HUES6 (cell line): ENCODE measurements at regions not wholly inside any gene's neighbourhood (a gene's known extent, or its start where the extent isn't known, plus 50 kb on each side); places are given as distances from the start of the nearest gene placed in this dataset.

Experiments
- H3K27ac ChIP-seq: 2 replicates; pipeline ENCODE4 v1.7.0; 2013; ENCODE audit warnings: low read depth, mild to moderate bottlenecking, low read length, inconsistent platforms
- H3K27me3 ChIP-seq: 2 replicates; pipeline ENCODE4 v1.6.1; 2013; ENCODE audit warnings: low read length; ENCODE audit not compliant: control insufficient read depth, insufficient read depth
- H3K36me3 ChIP-seq: 2 replicates; pipeline ENCODE4 v1.6.1; 2013; ENCODE audit warnings: low read length; ENCODE audit not compliant: control insufficient read depth, insufficient read depth
- H3K4me1 ChIP-seq: 2 replicates; pipeline ENCODE4 v1.6.1; 2013; ENCODE audit warnings: low read length; ENCODE audit not compliant: control insufficient read depth, insufficient read depth
- H3K4me3 ChIP-seq: 2 replicates; pipeline ENCODE4 v1.5.1; 2013; ENCODE audit warnings: low read depth, low read length
- H3K9ac ChIP-seq: one replicate; pipeline ENCODE4 v1.6.1; 2013; ENCODE audit warnings: mild to moderate bottlenecking, low read length
- H3K9me3 ChIP-seq: 2 replicates; pipeline ENCODE4 v1.6.1; 2013; ENCODE audit warnings: low read depth, low read length; ENCODE audit not compliant: control insufficient read depth, insufficient read depth

DNA sequence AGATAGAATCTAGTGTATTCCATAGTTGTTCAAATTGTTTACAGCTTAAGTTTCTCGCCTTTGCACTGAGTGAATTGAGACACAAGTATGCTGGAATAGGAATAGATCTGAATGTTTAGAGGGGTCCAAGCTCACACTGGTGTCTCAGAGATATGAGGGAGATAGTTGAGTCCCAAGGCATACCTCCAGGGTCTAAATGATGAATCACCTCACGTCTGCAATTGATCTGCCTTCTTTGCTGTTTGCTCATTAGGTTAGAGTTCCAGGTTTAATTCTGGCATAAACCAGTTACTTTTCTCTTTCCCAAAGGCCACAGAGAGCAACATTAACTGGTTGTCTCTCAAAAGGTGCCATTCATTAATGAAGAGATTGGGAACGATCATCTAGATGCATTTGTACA, 106.3 kb upstream of the MME start:
- Histone ChIP-seq H3K27me3 (no peaks in the 10 kb centered on the region), H3K27ac (no peak overlapping the region), H3K9ac (no peak overlapping the region), H3K4me3 (no peak overlapping the region), H3K4me1 (no peaks in the 10 kb centered on the region), H3K36me3 (no peaks in the 10 kb centered on the region), H3K9me3 (no peaks in the 10 kb centered on the region)

DNA sequence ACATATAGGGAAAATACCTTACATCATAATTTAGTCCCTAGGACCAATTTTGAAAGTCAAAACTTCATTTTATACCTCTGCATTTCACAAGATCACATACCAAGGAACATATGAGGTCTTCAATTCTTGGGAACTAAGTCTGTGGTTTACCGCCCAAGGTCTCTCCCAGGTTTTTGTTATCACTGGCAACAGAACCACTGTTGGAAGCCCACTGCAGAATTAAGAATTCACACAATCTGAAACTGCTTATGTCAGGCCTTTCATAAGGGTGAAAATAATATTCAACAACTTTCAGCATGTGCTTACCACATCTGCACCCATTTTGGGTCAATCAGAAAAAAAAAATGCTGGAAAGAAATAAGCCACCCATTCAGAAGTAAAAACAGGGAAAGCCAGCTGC, 107.2 kb upstream of the MME start:
- Histone ChIP-seq H3K27ac (no peak overlapping the region), H3K4me1 (no peaks in the 10 kb centered on the region)

GRCh38 chr3:154971771-154972326, 108.3 kb upstream of the MME start:
- H3K27me3 ChIP-seq = no peaks in the 10 kb centered on the region
- no peak overlapping the region for H3K4me3 ChIP-seq
- no peak overlapping the region for H3K9ac ChIP-seq
- no peaks in the 10 kb centered on the region for H3K4me1 ChIP-seq
- no peaks in the 10 kb centered on the region for H3K9me3 ChIP-seq
- H3K27ac ChIP-seq = no peak overlapping the region
- no peaks in the 10 kb centered on the region for H3K36me3 ChIP-seq

More for the DNA sequence above, 107.2 kb upstream of the MME start:
- H3K4me3 ChIP-seq = no peak overlapping the region
- H3K36me3 ChIP-seq = no peaks in the 10 kb centered on the region
- H3K9ac ChIP-seq = no peak overlapping the region
- no peaks in the 10 kb centered on the region for H3K27me3 ChIP-seq
- no peaks in the 10 kb centered on the region for H3K9me3 ChIP-seq

DNA sequence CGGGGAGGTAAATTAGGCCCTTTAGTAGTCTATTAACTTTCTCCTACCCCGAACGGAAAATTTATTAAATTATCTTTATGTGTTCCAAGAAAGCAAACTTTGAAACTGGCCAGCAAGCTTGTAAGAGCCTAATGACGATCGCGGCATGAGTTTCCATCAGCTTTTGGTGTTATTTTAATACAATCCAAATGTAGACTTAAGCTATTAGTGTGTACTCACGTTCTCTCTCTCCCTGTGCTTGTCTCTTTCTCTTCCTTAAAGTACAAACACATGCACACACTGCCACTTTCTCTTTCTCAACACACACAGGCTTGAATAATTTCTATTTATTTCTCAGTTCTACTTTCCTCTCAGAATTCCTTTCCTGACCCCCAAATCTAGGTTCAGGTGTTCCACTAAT, 108.8 kb upstream of the MME start:
- Histone ChIP-seq H3K9me3 (no peaks in the 10 kb centered on the region), H3K27me3 (no peaks in the 10 kb centered on the region), H3K4me3 (no peak overlapping the region), H3K9ac (no peak overlapping the region), H3K4me1 (no peaks in the 10 kb centered on the region), H3K36me3 (no peaks in the 10 kb centered on the region), H3K27ac (no peak overlapping the region)

DNA sequence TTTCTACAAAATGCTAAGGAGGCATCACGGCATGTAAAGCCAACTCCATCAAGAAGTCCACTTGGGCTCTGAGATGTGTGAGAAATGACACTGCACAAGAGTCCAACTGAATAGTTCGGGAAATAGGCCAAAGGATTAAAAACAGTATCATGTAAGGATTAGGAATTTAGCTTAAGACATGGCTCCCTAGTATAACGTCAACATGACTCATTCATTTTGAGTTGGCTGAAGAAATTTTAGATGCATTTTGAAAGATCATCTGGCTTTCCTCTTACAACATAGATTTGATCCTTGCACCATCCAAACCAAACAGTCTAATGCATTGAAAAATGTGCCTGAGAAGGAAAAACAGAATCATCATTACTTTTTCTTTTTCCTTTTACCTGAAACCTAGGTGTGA, 109.3 kb upstream of the MME start:
- H3K36me3 ChIP-seq = no peaks in the 10 kb centered on the region
- no peak overlapping the region for H3K4me3 ChIP-seq
- H3K9me3 ChIP-seq = no peaks in the 10 kb centered on the region
- no peak overlapping the region for H3K27ac ChIP-seq
- H3K4me1 ChIP-seq = no peaks in the 10 kb centered on the region
- no peaks in the 10 kb centered on the region for H3K27me3 ChIP-seq
- no peak overlapping the region for H3K9ac ChIP-seq

DNA sequence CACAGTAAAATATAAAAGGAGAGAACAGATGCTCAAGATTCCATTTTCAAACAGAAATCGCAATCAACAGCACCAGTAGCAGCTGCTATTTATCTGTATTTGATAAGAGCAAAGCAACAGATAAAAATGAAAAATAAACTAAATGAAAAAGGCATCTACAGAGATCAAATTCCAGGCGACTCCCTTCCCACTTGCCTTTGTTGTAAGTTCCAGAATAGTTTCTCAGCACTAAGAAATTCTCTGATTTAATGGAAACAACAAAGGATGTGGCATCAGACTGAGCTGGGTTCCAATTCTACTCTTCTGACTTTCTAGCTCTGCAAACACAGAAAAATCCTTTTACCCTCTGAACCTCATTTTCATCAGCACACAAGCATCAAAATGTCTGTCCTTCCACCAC, 110.8 kb upstream of the MME start:
- H3K4me3 ChIP-seq = no peak overlapping the region
- H3K36me3 ChIP-seq = no peaks in the 10 kb centered on the region
- H3K27me3 ChIP-seq = no peaks in the 10 kb centered on the region
- H3K4me1 ChIP-seq = no peaks in the 10 kb centered on the region
- no peak overlapping the region for H3K27ac ChIP-seq
- no peak overlapping the region for H3K9ac ChIP-seq
- no peaks in the 10 kb centered on the region for H3K9me3 ChIP-seq

DNA sequence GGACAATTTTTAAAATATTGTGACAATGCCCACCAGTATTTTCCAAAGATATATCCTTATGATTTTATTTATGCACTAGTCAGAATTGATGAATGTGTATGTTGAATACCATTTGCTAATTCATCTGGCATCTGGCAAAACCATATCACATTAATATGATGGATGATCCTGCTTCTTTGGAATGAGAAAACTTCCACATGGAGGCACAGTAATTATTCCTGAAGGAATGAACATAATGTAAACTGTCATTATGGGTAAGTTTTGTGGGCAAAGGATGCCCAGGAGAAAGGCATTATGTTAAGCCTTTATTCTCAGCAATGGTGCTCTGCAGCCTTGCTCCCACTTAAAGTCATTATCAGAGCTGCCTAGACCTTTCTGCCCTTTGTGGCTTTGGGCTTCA, 113.0 kb upstream of the MME start:
- Histone ChIP-seq H3K27ac (no peak overlapping the region), H3K4me1 (no peaks in the 10 kb centered on the region), H3K36me3 (no peaks in the 10 kb centered on the region), H3K27me3 (no peaks in the 10 kb centered on the region), H3K9me3 (no peaks in the 10 kb centered on the region), H3K9ac (no peak overlapping the region), H3K4me3 (no peak overlapping the region)

GRCh38 chr3:154956815-154957214, 123.3 kb upstream of the MME start:
- Histone ChIP-seq H3K4me1 (no peaks in the 10 kb centered on the region), H3K9me3 (peaks cover 9% of the 10 kb centered on the region), H3K9ac (no peak overlapping the region), H3K36me3 (no peaks in the 10 kb centered on the region), H3K27ac (no peak overlapping the region), H3K27me3 (no peaks in the 10 kb centered on the region), H3K4me3 (no peak overlapping the region)

DNA sequence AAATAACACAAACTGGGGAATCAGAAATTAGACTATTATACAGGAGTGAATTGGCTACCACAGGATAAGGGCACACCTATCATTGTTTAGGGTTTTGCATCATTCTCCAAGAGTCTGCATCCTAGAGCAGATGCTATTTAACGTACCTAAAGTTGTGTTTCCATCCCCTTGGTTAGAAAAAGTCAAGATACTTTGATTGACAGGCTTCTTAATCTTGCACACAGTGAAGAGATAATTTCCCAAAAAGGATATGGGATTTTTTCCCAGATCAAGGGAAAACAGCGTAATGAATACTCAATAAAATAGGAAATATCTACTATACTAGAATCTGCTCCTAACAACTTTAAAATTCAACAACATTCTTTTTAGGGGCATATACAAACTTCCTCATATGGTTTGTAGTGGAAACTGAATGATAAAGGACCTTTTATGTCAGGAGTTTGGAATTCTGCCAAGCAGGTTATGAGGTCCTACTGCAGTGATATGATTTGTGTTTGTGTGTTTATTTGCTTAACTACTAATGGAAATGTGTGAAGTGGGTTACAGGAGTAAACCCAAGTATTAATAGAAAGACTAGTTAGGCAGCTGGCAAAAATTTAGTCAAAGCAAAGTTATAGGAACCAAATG, 124.1 kb upstream of the MME start:
- Histone ChIP-seq H3K9ac (no peak overlapping the region), H3K4me3 (no peak overlapping the region), H3K27me3 (no peaks in the 10 kb centered on the region), H3K27ac (no peak overlapping the region), H3K9me3 (peaks cover 9% of the 10 kb centered on the region), H3K36me3 (no peaks in the 10 kb centered on the region), H3K4me1 (no peaks in the 10 kb centered on the region)

DNA sequence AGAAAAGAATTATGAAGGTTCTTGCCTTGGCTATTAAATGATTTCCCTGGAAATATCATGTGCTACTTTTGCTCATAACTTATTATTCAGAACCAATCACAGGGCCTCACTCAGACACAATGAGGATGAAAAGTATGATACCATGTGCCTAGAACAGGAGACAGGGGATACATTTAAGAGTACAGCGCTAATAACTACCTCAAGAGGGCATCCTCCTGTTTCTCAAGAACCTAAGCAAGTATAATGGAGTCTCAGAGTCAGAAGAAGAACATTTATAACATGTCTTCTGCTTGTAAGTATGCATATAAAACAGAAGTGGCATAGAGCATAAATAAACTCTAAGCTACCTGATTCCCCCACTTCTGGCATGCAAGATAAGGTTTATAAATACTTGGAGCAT, 125.4 kb upstream of the MME start:
- no peak overlapping the region for H3K9ac ChIP-seq
- H3K4me3 ChIP-seq = no peak overlapping the region
- no peak overlapping the region for H3K27ac ChIP-seq
- peaks cover 9% of the 10 kb centered on the region for H3K9me3 ChIP-seq
- no peaks in the 10 kb centered on the region for H3K27me3 ChIP-seq
- no peaks in the 10 kb centered on the region for H3K4me1 ChIP-seq
- no peaks in the 10 kb centered on the region for H3K36me3 ChIP-seq

- no peaks in the 10 kb centered on the region for H3K36me3 ChIP-seq
- H3K27ac ChIP-seq = no peak overlapping the region
Measured at GRCh38 chr3:154953538-154953937, 126.6 kb upstream of the MME start.

More at GRCh38 chr3:154953538-154953937, 126.6 kb upstream of the MME start:
- H3K9ac ChIP-seq = no peak overlapping the region
- no peak overlapping the region for H3K4me3 ChIP-seq
- H3K27me3 ChIP-seq = no peaks in the 10 kb centered on the region
- H3K4me1 ChIP-seq = no peaks in the 10 kb centered on the region
- peaks cover 8% of the 10 kb centered on the region for H3K9me3 ChIP-seq
